RWPE1 (cell line): ENCODE measurements at regions not wholly inside any gene's neighbourhood (a gene's known extent, or its start where the extent isn't known, plus 50 kb on each side); places are given as distances from the start of the nearest gene placed in this dataset.
"Not testable (repeated sequence)": the region's sequence is repeated elsewhere in the genome, so short reads cannot be mapped to it uniquely, and the experiment has no call there.

Experiments
- CTCF ChIA-PET: fragments of 350-600 bp; sonication (Branson Sonifier 250); formaldehyde crosslinking; extraction: SDS; loops from one replicate; lab custom pipeline; 2021; lab: Yijun Ruan, JAX
- POLR2A ChIA-PET: fragments of 400-600 bp; formaldehyde crosslinking; extraction: SDS; loops from one replicate; lab custom pipeline; 2020; ENCODE audit warnings: antibody characterized with exemption; ENCODE audit not compliant: low non-redundant PET; lab: Yijun Ruan, JAX
- DNase-seq: peaks from one replicate; pipeline ENCODE4 v3.0.0; 2012; ENCODE audit warnings: low spot score
- H3K27ac ChIP-seq: fragments of 450-650 bp; 2 replicates; pipeline ENCODE4 v1.5.1; 2017
- TF ChIP-seq, protein P1 (sequence below): fragments of 450-650 bp; conservative IDR thresholded peaks from 2 replicates; pipeline ENCODE4 v1.5.1; 2017; ENCODE audit warnings: low read depth, mild to moderate bottlenecking

DNA sequence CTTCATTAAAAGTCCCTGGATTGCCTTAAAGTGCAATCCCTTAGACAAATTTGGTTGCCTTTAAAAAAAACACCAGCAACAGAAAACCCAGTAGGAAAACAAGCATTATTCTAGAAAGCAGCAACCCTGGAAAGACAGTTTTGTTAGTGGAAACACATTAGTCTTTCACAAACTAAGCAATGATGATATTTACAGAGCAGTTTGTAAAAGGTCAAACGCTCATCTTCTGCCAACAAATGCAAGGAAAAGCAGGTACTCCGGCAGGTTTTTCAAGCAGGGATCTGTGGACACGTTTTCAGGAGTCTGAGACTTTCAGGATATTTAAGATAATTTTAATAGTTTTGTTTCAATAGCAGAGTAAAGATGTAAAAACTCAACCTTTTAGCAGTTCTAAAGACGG lies 202.2 kb downstream of the EXOC5 start:
- no peak for DNase-seq
- H3K27ac ChIP-seq: no peak overlapping the region
- ChIA-PET CTCF (no interaction called here), POLR2A (no interaction called here)
- TF ChIP-seq, protein P1, sequence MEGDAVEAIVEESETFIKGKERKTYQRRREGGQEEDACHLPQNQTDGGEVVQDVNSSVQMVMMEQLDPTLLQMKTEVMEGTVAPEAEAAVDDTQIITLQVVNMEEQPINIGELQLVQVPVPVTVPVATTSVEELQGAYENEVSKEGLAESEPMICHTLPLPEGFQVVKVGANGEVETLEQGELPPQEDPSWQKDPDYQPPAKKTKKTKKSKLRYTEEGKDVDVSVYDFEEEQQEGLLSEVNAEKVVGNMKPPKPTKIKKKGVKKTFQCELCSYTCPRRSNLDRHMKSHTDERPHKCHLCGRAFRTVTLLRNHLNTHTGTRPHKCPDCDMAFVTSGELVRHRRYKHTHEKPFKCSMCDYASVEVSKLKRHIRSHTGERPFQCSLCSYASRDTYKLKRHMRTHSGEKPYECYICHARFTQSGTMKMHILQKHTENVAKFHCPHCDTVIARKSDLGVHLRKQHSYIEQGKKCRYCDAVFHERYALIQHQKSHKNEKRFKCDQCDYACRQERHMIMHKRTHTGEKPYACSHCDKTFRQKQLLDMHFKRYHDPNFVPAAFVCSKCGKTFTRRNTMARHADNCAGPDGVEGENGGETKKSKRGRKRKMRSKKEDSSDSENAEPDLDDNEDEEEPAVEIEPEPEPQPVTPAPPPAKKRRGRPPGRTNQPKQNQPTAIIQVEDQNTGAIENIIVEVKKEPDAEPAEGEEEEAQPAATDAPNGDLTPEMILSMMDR: no peak

DNA sequence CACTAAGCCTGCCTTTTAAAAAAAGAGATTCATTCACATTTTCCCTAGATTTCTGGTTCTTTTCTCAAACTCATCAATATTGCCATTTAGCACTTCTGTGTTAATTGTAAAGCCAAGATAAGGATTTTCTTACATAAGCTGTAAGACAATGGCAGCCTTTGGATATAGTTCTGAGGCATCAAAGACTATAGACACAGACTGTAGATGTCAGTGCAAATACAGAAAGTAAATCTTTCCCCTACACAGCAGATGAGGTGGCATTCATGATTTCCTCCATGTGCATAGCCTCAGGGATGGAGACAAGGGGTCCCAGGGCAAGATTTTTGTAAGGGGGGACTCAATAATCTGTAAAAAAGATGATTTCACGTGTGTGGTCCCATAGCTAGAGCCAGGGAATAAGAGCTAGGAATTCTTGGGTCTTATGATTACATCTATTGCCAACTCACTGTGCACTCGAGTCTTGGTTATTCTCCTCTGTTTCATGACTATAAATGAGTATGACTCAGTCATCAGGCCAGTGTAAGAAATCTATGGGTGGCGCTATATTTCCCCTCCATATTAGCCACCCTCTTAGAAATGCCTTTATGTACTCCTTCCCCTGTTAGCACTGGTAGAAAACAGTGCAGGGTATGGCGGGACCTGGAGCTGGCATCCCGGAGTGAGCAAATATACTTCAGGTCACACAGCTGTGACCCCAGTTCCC lies 207.5 kb downstream of the EXOC5 start:
- DNase-seq: no peak
- POLR2A ChIA-PET: no interaction called here
- CTCF ChIA-PET: interaction anchor here (0.7 kb wide), 1 partner anchor 685 kb away, joined by 3 read pairs; no protein-coding TSS in a partner anchor
- H3K27ac ChIP-seq: no peak overlapping the region
- TF ChIP-seq, protein P1: no peak

GRCh38 chr14:57060276-57060955 lies 208.3 kb downstream of the EXOC5 start:
- H3K27ac ChIP-seq: no peak overlapping the region
- CTCF ChIA-PET: no interaction called here

GRCh38 chr14:57058319-57058718 lies 210.4 kb downstream of the EXOC5 start:
- TF ChIP-seq, protein P1: no peak
- DNase-seq: no peak
- CTCF ChIA-PET: interaction anchor here (0.7 kb wide), 1 partner anchor 580 kb away, joined by 3 read pairs; no protein-coding TSS in a partner anchor
- POLR2A ChIA-PET: no interaction called here
- H3K27ac ChIP-seq: no peak overlapping the region

More at GRCh38 chr14:57060276-57060955, 208.3 kb downstream of the EXOC5 start:
- POLR2A ChIA-PET: no interaction called here
- DNase-seq: peak; percentile 30
- TF ChIP-seq, protein P1: no peak

DNA sequence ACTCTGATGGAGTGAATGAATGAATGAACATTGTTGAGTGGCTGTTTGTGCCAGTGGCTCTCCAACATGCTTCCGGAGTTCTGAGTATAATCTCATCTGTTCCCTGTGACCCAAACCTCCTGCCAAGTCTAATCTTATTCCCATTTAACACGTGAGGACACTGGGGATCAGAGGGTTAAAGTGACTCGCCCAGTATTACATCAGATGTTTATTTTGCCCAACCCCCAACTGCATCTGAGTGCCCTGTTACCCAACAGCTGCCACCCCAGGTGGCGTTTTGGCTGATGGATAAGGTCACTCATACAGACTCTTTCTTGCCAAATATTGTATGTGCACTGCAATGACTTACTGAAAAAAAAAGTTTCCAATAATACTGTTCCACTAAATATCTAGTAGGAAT lies 210.9 kb downstream of the EXOC5 start:
- POLR2A ChIA-PET: no interaction called here
- CTCF ChIA-PET: no interaction called here
- DNase-seq: no peak
- no peak overlapping the region for H3K27ac ChIP-seq
- TF ChIP-seq, protein P1: no peak

- CTCF ChIA-PET, H3K27ac ChIP-seq, DNase-seq, POLR2A ChIA-PET: not testable (repeated sequence)
Measured at GRCh38 chr14:57056522-57056921, 212.2 kb downstream of the EXOC5 start.
